ENCODE measurements at regions not wholly inside any gene's neighbourhood (a gene's known extent, or its start where the extent isn't known, plus 50 kb on each side); places are given as distances from the start of the nearest gene placed in this dataset.

DNA sequence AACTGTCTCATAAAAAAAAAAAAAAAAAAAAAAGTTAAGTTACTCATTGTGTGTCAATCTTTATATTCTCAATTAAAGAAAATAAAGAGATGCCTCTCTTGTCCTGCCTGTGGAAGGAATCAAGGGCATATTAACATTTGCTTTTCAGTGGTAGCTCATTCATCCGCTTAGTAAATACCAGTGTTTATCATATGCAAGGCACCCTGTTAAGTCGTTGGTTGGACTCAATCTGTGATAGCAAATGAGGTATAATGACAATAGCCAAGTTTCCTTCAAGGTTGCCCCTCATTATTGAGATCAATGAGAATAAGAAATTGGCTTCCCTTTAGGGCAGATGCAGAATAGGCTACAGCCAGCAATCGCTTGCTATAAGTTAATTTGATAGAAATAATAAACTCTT, 812.7 kb upstream of the COBL start:
- Mint-ChIP-seq H3K27me3 (no peaks in the 10 kb centered on the region), H3K27ac (no peak overlapping the region), H3K9me3 (peaks cover 0 to 13% (median 4%) of the 10 kb centered on the region in 11 donors), H3K4me1 (no peaks in the 10 kb centered on the region), H3K4me3 (no peak overlapping the region), H3K36me3 (no peaks in the 10 kb centered on the region)
- Histone ChIP-seq H3K36me3 (ENCODE audit: control insufficient read depth in 2 of 3, insufficient read depth in 3 of 3, low read length in 3 of 3) (no peaks in the 10 kb centered on the region), H3K9me3 (ENCODE audit: control insufficient read depth in 2 of 3, low read length in 3 of 3) (no peaks in the 10 kb centered on the region), H3K27me3 (ENCODE audit: control insufficient read depth in 2 of 2, insufficient read depth in 2 of 2, low read length in 2 of 2) (no peaks in the 10 kb centered on the region), H3K4me1 (ENCODE audit: control insufficient read depth in 2 of 2, insufficient read depth in 2 of 2, low read length in 2 of 2) (no peaks in the 10 kb centered on the region), H3K4me3 (ENCODE audit: low read length) (no peak overlapping the region), H3K27ac (ENCODE audit: low read depth, low read length) (no peak overlapping the region)
- ATAC-seq, result no peak
- intact Hi-C loops (cut with micrococcal nuclease), result no loop called here
- ChIA-PET CTCF (no interaction called here), POLR2A (no interaction called here)
- no peak for DNase-seq

- DNase-seq (no peak), ATAC-seq (no peak)
- no peaks in the 10 kb centered on the region for H3K36me3 ChIP-seq (ENCODE audit: control insufficient read depth in 2 of 3, insufficient read depth in 3 of 3, low read length in 3 of 3)
- Mint-ChIP-seq H3K9me3 (peaks cover 0 to 23% (median 5%) of the 10 kb centered on the region in 11 donors), H3K4me1 (no peaks in the 10 kb centered on the region), H3K27ac (no peak overlapping the region), H3K4me3 (no peak overlapping the region), H3K36me3 (no peaks in the 10 kb centered on the region), H3K27me3 (no peaks in the 10 kb centered on the region)
- no peak overlapping the region for H3K27ac ChIP-seq (ENCODE audit: low read depth, low read length)
- intact Hi-C loops (cut with micrococcal nuclease), result no loop called here
- CTCF ChIA-PET, result no interaction called here
- no peaks in the 10 kb centered on the region for H3K4me1 ChIP-seq (ENCODE audit: control insufficient read depth in 2 of 2, insufficient read depth in 2 of 2, low read length in 2 of 2)
- POLR2A ChIA-PET, result no interaction called here
- no peaks in the 10 kb centered on the region for H3K9me3 ChIP-seq (ENCODE audit: control insufficient read depth in 2 of 3, low read length in 3 of 3)
- no peaks in the 10 kb centered on the region for H3K27me3 ChIP-seq (ENCODE audit: control insufficient read depth in 2 of 2, insufficient read depth in 2 of 2, low read length in 2 of 2)
- H3K4me3 ChIP-seq (ENCODE audit: low read length), result no peak overlapping the region
These were observed 804.3 kb upstream of the COBL start for GRCh38 chr7:52120912-52121311.

GRCh38 chr7:52119537-52119936, 802.9 kb upstream of the COBL start:
- intact Hi-C loops (cut with micrococcal nuclease), result no loop called here
- Mint-ChIP-seq H3K27ac (no peak overlapping the region), H3K4me1 (no peaks in the 10 kb centered on the region)

DNA sequence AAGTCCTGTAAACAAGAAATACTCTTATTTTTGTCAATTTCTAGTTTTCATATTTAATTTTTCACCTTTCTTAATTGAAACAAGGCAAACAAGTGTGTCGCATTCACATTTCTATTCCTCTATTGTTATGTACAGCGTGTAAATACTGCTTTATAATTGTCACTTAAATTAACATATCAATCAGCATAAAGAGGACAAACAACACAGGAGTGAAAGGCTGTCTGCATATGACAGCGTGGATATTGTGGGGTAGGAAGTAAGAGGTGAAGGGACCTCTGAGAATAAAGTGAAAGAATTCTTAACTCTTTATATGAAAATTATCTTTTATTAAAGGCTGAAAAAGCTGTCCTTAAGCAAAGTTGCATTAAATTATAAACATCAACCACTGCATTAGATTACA, 797.9 kb upstream of the COBL start:
- DNase-seq (no peak), ATAC-seq (no peak)
- Histone ChIP-seq H3K27ac (ENCODE audit: low read depth, low read length) (no peak overlapping the region), H3K4me1 (ENCODE audit: control insufficient read depth in 2 of 2, insufficient read depth in 2 of 2, low read length in 2 of 2) (no peaks in the 10 kb centered on the region), H3K9me3 (ENCODE audit: control insufficient read depth in 2 of 3, low read length in 3 of 3) (no peaks in the 10 kb centered on the region), H3K36me3 (ENCODE audit: control insufficient read depth in 2 of 3, insufficient read depth in 3 of 3, low read length in 3 of 3) (no peaks in the 10 kb centered on the region), H3K27me3 (ENCODE audit: control insufficient read depth in 2 of 2, insufficient read depth in 2 of 2, low read length in 2 of 2) (no peaks in the 10 kb centered on the region), H3K4me3 (ENCODE audit: low read length) (no peak overlapping the region)
- Mint-ChIP-seq H3K4me3 (no peak overlapping the region), H3K9me3 (peaks cover 0 to 25% (median 5%) of the 10 kb centered on the region in 11 donors), H3K36me3 (no peaks in the 10 kb centered on the region), H3K27me3 (no peaks in the 10 kb centered on the region), H3K4me1 (no peaks in the 10 kb centered on the region), H3K27ac (no peak overlapping the region)
- ChIA-PET CTCF (no interaction called here), POLR2A (no interaction called here)
- intact Hi-C loops (cut with micrococcal nuclease), result no loop called here

More at GRCh38 chr7:52119537-52119936, 802.9 kb upstream of the COBL start:
- ATAC-seq (no peak), DNase-seq (no peak)
- H3K27me3 Mint-ChIP-seq, result no peaks in the 10 kb centered on the region
- Histone ChIP-seq H3K9me3 (ENCODE audit: control insufficient read depth in 2 of 3, low read length in 3 of 3) (no peaks in the 10 kb centered on the region), H3K4me1 (ENCODE audit: control insufficient read depth in 2 of 2, insufficient read depth in 2 of 2, low read length in 2 of 2) (no peaks in the 10 kb centered on the region), H3K27me3 (ENCODE audit: control insufficient read depth in 2 of 2, insufficient read depth in 2 of 2, low read length in 2 of 2) (no peaks in the 10 kb centered on the region), H3K36me3 (ENCODE audit: control insufficient read depth in 2 of 3, insufficient read depth in 3 of 3, low read length in 3 of 3) (no peaks in the 10 kb centered on the region), H3K27ac (ENCODE audit: low read depth, low read length) (no peak overlapping the region), H3K4me3 (ENCODE audit: low read length) (no peak overlapping the region)
- POLR2A ChIA-PET, result no interaction called here
- CTCF ChIA-PET, result no interaction called here
- no peak overlapping the region for H3K4me3 Mint-ChIP-seq
- H3K9me3 Mint-ChIP-seq, result peaks cover 0 to 23% (median 4%) of the 10 kb centered on the region in 11 donors
- H3K36me3 Mint-ChIP-seq, result no peaks in the 10 kb centered on the region

GRCh38 chr7:52114056-52114455, 797.4 kb upstream of the COBL start:
- DNase-seq (no peak), ATAC-seq (no peak)
- Histone ChIP-seq H3K4me1 (ENCODE audit: control insufficient read depth in 2 of 2, insufficient read depth in 2 of 2, low read length in 2 of 2) (no peaks in the 10 kb centered on the region), H3K4me3 (ENCODE audit: low read length) (no peak overlapping the region), H3K27ac (ENCODE audit: low read depth, low read length) (no peak overlapping the region), H3K9me3 (ENCODE audit: control insufficient read depth in 2 of 3, low read length in 3 of 3) (no peaks in the 10 kb centered on the region), H3K36me3 (ENCODE audit: control insufficient read depth in 2 of 3, insufficient read depth in 3 of 3, low read length in 3 of 3) (no peaks in the 10 kb centered on the region), H3K27me3 (ENCODE audit: control insufficient read depth in 2 of 2, insufficient read depth in 2 of 2, low read length in 2 of 2) (no peaks in the 10 kb centered on the region)
- Mint-ChIP-seq H3K36me3 (no peaks in the 10 kb centered on the region), H3K4me1 (no peaks in the 10 kb centered on the region), H3K9me3 (peaks cover 0 to 25% (median 5%) of the 10 kb centered on the region in 11 donors), H3K4me3 (no peak overlapping the region), H3K27me3 (no peaks in the 10 kb centered on the region), H3K27ac (no peak overlapping the region)
- ChIA-PET POLR2A (no interaction called here), CTCF (no interaction called here)
- intact Hi-C loops (cut with micrococcal nuclease), result no loop called here

DNA sequence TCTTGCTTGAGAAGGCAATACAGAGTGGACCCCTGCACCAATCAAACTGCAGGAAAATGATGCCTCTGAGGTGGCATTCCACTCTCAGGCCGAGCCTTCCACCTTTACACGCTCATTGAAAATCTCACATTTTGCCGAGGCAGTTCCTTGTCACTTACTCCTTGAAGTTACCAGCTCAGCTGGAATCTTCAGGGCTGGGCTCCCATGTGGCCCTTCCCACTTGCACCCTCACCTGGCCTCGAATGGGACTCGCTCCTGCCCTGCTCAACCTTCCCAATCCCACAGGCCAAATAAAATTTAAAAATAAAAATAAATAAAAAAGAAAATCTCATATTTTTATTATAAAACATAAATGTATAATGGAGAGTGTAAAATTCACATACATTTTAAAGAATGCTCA, 790.7 kb upstream of the COBL start:
- H3K27ac ChIP-seq (ENCODE audit: low read depth, low read length), result no peak overlapping the region
- POLR2A ChIA-PET, result no interaction called here
- no peak for ATAC-seq
- no peaks in the 10 kb centered on the region for H3K4me1 ChIP-seq (ENCODE audit: control insufficient read depth in 2 of 2, insufficient read depth in 2 of 2, low read length in 2 of 2)
- intact Hi-C loops (cut with micrococcal nuclease), result no loop called here
- no peaks in the 10 kb centered on the region for H3K27me3 ChIP-seq (ENCODE audit: control insufficient read depth in 2 of 2, insufficient read depth in 2 of 2, low read length in 2 of 2)
- no peak overlapping the region for H3K27ac Mint-ChIP-seq
- H3K4me3 Mint-ChIP-seq, result no peak overlapping the region
- H3K36me3 ChIP-seq (ENCODE audit: control insufficient read depth in 2 of 3, insufficient read depth in 3 of 3, low read length in 3 of 3), result no peaks in the 10 kb centered on the region
- CTCF ChIA-PET, result no interaction called here
- no peak for DNase-seq
- no peaks in the 10 kb centered on the region for H3K9me3 ChIP-seq (ENCODE audit: control insufficient read depth in 2 of 3, low read length in 3 of 3)
- H3K4me1 Mint-ChIP-seq, result peaks cover 0 to 1% (median 0%) of the 10 kb centered on the region in 7 donors
- no peaks in the 10 kb centered on the region for H3K36me3 Mint-ChIP-seq
- H3K9me3 Mint-ChIP-seq, result peaks cover 2 to 26% (median 11%) of the 10 kb centered on the region in 11 donors
- no peak overlapping the region for H3K4me3 ChIP-seq (ENCODE audit: low read length)
- no peaks in the 10 kb centered on the region for H3K27me3 Mint-ChIP-seq

DNA sequence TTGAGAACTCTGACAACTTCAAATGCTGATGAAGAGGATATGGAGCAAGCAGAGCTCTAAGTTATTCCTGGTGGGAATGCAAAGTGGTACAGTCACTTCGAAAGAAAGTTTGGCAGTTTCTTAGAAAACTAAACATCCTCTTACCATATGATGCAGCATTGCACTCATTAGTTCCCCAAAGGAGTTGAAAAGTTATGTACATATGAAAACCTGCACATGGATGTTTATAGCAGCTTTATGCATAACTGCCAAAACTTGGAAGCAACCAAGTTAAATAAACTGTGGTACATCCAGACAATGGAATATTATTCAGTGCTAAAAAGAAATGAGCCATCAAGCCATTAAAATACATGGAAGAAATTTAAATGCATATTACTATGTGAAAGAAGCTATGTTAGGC, 779.3 kb upstream of the COBL start:
- Histone ChIP-seq H3K4me1 (ENCODE audit: control insufficient read depth in 2 of 2, insufficient read depth in 2 of 2, low read length in 2 of 2) (no peaks in the 10 kb centered on the region), H3K27ac (ENCODE audit: low read depth, low read length) (no peak overlapping the region), H3K4me3 (ENCODE audit: low read length) (no peak overlapping the region), H3K9me3 (ENCODE audit: control insufficient read depth in 2 of 3, low read length in 3 of 3) (no peaks in the 10 kb centered on the region), H3K36me3 (ENCODE audit: control insufficient read depth in 2 of 3, insufficient read depth in 3 of 3, low read length in 3 of 3) (no peaks in the 10 kb centered on the region), H3K27me3 (ENCODE audit: control insufficient read depth in 2 of 2, insufficient read depth in 2 of 2, low read length in 2 of 2) (no peaks in the 10 kb centered on the region)
- Mint-ChIP-seq H3K9me3 (peaks cover 0 to 45% (median 10%) of the 10 kb centered on the region in 11 donors), H3K36me3 (peaks cover 0 to 3% (median 0%) of the 10 kb centered on the region in 5 donors), H3K27me3 (no peaks in the 10 kb centered on the region), H3K4me3 (no peak overlapping the region), H3K27ac (no peak overlapping the region), H3K4me1 (no peaks in the 10 kb centered on the region)
- ATAC-seq (no peak), DNase-seq (no peak)
- CTCF ChIA-PET, result no interaction called here
- POLR2A ChIA-PET, result no interaction called here
- intact Hi-C loops (cut with micrococcal nuclease), result no loop called here
